ENCODE measurements at regions not wholly inside any gene's neighbourhood (a gene's known extent, or its start where the extent isn't known, plus 50 kb on each side); places are given as distances from the start of the nearest gene placed in this dataset.
"Not testable (repeated sequence)": the region's sequence is repeated elsewhere in the genome, so short reads cannot be mapped to it uniquely, and the experiment has no call there.

GRCh38 chr16:35210681-35211433, 1751.4 kb downstream of the TP53TG3F start:
- POLR2A ChIA-PET (ENCODE audit: low non-redundant PET) = no interaction called here
- TF ChIP-seq, protein P1, sequence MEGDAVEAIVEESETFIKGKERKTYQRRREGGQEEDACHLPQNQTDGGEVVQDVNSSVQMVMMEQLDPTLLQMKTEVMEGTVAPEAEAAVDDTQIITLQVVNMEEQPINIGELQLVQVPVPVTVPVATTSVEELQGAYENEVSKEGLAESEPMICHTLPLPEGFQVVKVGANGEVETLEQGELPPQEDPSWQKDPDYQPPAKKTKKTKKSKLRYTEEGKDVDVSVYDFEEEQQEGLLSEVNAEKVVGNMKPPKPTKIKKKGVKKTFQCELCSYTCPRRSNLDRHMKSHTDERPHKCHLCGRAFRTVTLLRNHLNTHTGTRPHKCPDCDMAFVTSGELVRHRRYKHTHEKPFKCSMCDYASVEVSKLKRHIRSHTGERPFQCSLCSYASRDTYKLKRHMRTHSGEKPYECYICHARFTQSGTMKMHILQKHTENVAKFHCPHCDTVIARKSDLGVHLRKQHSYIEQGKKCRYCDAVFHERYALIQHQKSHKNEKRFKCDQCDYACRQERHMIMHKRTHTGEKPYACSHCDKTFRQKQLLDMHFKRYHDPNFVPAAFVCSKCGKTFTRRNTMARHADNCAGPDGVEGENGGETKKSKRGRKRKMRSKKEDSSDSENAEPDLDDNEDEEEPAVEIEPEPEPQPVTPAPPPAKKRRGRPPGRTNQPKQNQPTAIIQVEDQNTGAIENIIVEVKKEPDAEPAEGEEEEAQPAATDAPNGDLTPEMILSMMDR (conservative IDR thresholded peaks at IDR 0.05; ENCODE audit: low read depth, low read length) = no peak
- no peak for TF ChIP-seq EZH2 (IDR thresholded peaks at IDR 0.05; ENCODE audit: borderline replicate concordance, low read depth, low read length, poor library complexity, severe bottlenecking)
- intact Hi-C loops (cut with micrococcal nuclease; ENCODE audit: unreplicated experiment) = no loop called here
- no peak for DNase-seq (ENCODE audit: low spot score)
- Histone ChIP-seq H3K27me3 (replicated peaks; ENCODE audit: insufficient read depth, low read depth, low read length, poor library complexity) (no peaks in the 10 kb centered on the region), H3K27ac (ENCODE audit: low read depth, low read length, poor library complexity, severe bottlenecking) (no peak overlapping the region), H3K4me1 (ENCODE audit: insufficient read depth, low read length, poor library complexity, severe bottlenecking) (no peaks in the 10 kb centered on the region), H3K4me3 (ENCODE audit: low read depth, low read length, poor library complexity, severe bottlenecking) (no peak overlapping the region), H3K9me3 (ENCODE audit: low read depth, low read length, poor library complexity, severe bottlenecking) (peaks cover 20% of the 10 kb centered on the region), H3K36me3 (ENCODE audit: insufficient read depth, low read length, poor library complexity, severe bottlenecking) (no peaks in the 10 kb centered on the region)
- no TSS peak for BruUV-seq (replicated peaks)
- CTCF ChIA-PET = no interaction called here

DNA sequence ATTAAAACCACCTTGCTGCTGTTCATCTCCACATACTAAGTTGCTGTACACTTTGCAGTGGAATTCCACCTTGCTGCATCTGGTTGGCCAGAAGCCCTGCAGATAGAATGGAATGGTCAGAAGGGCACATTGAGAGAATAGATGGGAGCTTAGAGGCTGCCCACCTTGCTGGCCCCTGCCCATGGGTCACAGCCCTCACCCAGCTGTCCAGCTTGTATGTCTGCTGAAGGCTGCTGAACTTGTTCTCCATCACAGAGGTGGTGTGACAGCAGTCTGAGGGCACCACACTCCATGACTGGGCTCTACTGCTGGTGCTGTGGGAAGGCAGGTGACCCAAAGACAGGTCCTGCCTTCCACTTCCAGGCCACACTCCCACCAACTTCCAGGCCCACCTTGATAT, 1755.4 kb downstream of the TP53TG3F start:
- H3K9me3 ChIP-seq (ENCODE audit: low read depth, low read length, poor library complexity, severe bottlenecking) = peaks cover 9% of the 10 kb centered on the region
- no TSS peak for BruUV-seq (replicated peaks)
- no peak overlapping the region for H3K27ac ChIP-seq (ENCODE audit: low read depth, low read length, poor library complexity, severe bottlenecking)

DNA sequence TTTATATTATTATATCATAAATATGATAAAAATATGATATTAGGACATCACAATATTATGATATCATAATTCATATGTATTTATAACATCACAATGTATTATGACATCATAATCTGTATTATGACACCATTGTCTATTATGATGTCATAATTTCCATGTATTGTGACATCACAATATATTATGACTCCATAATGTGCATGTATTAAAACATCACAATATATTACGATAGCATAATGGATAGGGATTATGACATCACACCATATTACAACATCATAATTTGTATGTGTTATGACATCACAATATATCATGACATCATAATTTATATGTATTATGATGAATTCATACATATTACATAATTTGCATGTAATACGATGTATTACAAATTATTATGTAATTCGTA, 1755.9 kb downstream of the TP53TG3F start:
- no peaks in the 10 kb centered on the region for H3K4me1 ChIP-seq (ENCODE audit: insufficient read depth, low read length, poor library complexity, severe bottlenecking)
- H3K4me3 ChIP-seq (ENCODE audit: low read depth, low read length, poor library complexity, severe bottlenecking) = no peak overlapping the region
- no peak for TF ChIP-seq EZH2 (IDR thresholded peaks at IDR 0.05; ENCODE audit: borderline replicate concordance, low read depth, low read length, poor library complexity, severe bottlenecking)
- TF ChIP-seq, protein P1 (conservative IDR thresholded peaks at IDR 0.05; ENCODE audit: low read depth, low read length) = no peak
- H3K27me3 ChIP-seq (replicated peaks; ENCODE audit: insufficient read depth, low read depth, low read length, poor library complexity) = no peaks in the 10 kb centered on the region
- peaks cover 7% of the 10 kb centered on the region for H3K9me3 ChIP-seq (ENCODE audit: low read depth, low read length, poor library complexity, severe bottlenecking)
- H3K36me3 ChIP-seq (ENCODE audit: insufficient read depth, low read length, poor library complexity, severe bottlenecking) = no peaks in the 10 kb centered on the region
- ChIA-PET CTCF (no interaction called here), POLR2A (ENCODE audit: low non-redundant PET) (no interaction called here)
- intact Hi-C loops (cut with micrococcal nuclease; ENCODE audit: unreplicated experiment) = no loop called here
- BruUV-seq (replicated peaks) = no TSS peak
- H3K27ac ChIP-seq (ENCODE audit: low read depth, low read length, poor library complexity, severe bottlenecking) = no peak overlapping the region
- no peak for DNase-seq (ENCODE audit: low spot score)

More for the DNA sequence above, 1755.4 kb downstream of the TP53TG3F start:
- intact Hi-C loops (cut with micrococcal nuclease; ENCODE audit: unreplicated experiment) = no loop called here
- Histone ChIP-seq H3K4me3 (ENCODE audit: low read depth, low read length, poor library complexity, severe bottlenecking) (no peak overlapping the region), H3K27me3 (replicated peaks; ENCODE audit: insufficient read depth, low read depth, low read length, poor library complexity) (no peaks in the 10 kb centered on the region), H3K4me1 (ENCODE audit: insufficient read depth, low read length, poor library complexity, severe bottlenecking) (no peaks in the 10 kb centered on the region), H3K36me3 (ENCODE audit: insufficient read depth, low read length, poor library complexity, severe bottlenecking) (no peaks in the 10 kb centered on the region)
- no peak for DNase-seq (ENCODE audit: low spot score)
- TF ChIP-seq, protein P1 (conservative IDR thresholded peaks at IDR 0.05; ENCODE audit: low read depth, low read length) = no peak
- TF ChIP-seq EZH2 (IDR thresholded peaks at IDR 0.05; ENCODE audit: borderline replicate concordance, low read depth, low read length, poor library complexity, severe bottlenecking) = no peak
- CTCF ChIA-PET = no interaction called here
- POLR2A ChIA-PET (ENCODE audit: low non-redundant PET) = no interaction called here

- intact Hi-C loops (cut with micrococcal nuclease; ENCODE audit: unreplicated experiment); H3K9me3 ChIP-seq (ENCODE audit: low read depth, low read length, poor library complexity, severe bottlenecking); DNase-seq (ENCODE audit: low spot score); H3K27ac ChIP-seq (ENCODE audit: low read depth, low read length, poor library complexity, severe bottlenecking); H3K4me3 ChIP-seq (ENCODE audit: low read depth, low read length, poor library complexity, severe bottlenecking); CTCF ChIA-PET; POLR2A ChIA-PET (ENCODE audit: low non-redundant PET); H3K4me1 ChIP-seq (ENCODE audit: insufficient read depth, low read length, poor library complexity, severe bottlenecking); BruUV-seq (replicated peaks); H3K36me3 ChIP-seq (ENCODE audit: insufficient read depth, low read length, poor library complexity, severe bottlenecking); H3K27me3 ChIP-seq (replicated peaks; ENCODE audit: insufficient read depth, low read depth, low read length, poor library complexity): not testable (repeated sequence)
Measured at GRCh38 chr16:35216261-35216660, 1756.8 kb downstream of the TP53TG3F start.
